ENCODE measurements at regions not wholly inside any gene's neighbourhood (a gene's known extent, or its start where the extent isn't known, plus 50 kb on each side); places are given as distances from the start of the nearest gene placed in this dataset.

DNA sequence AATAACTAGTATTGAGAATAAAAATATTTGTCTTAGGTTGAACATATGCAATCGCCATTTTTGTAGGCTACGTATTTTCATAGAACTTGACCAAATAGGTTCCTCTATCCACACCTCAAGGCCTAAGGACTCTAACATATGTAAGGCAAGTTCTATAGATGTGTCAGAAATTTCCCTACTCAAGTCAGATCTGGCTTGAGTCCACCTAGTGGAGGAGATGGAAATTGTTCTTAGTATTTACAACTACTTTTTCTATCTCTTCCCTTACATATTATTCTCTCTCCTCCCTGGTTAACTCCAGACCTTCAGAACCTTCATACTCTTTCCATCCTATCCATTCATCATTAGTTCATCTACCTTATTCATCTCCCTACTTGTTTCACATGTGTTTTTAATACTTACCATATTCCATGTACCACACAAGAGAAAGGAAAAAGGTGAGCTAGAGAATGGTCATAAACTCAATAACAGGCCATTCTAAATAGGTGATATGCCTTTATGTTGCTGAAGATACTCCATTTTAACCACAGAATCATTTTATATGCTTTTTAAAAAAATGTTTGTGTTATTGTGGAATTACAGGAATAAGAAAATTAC, 174.5 kb upstream of the HDAC9 start:
- no peak for DNase-seq

GRCh38 chr7:18330548-18330947, 165.0 kb upstream of the HDAC9 start:
- DNase-seq: no peak

GRCh38 chr7:18336626-18337025, 158.9 kb upstream of the HDAC9 start:
- no peak for DNase-seq

- DNase-seq: peak; percentile 13
Measured at GRCh38 chr7:18337048-18337809, 158.3 kb upstream of the HDAC9 start.

DNA sequence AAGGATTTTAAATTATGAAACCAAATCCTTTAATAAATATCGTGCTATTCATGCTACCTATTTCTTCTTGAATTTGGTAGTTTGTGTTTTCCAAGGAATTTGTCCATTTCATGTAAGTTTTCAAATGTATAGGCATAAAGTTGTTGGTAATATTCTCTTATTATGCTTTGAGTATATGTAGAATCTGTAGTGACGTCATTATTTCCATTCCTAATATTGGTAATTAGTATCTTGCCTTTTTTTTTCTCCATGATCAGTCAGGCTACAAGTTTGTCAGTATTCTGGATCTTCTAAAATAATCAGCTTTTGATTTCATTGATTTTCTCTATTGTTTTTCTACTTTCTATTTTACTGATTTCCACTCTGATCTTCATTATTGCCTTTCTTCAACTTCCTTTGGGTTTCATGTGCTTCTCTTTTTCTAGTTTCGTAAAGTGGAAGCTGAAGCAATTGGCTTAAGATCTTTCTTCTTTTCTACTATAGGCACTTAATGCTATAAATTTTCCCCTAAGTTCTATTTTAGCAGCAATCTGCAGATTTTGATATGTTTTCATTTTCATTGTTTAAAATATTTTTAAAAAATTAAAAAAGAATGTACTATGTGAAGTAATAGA, 156.5 kb upstream of the HDAC9 start:
- no peak for DNase-seq

- no peak for DNase-seq
Measured at GRCh38 chr7:18341756-18342155, 153.8 kb upstream of the HDAC9 start.

GRCh38 chr7:18343047-18343446, 152.5 kb upstream of the HDAC9 start:
- no peak for DNase-seq

DNA sequence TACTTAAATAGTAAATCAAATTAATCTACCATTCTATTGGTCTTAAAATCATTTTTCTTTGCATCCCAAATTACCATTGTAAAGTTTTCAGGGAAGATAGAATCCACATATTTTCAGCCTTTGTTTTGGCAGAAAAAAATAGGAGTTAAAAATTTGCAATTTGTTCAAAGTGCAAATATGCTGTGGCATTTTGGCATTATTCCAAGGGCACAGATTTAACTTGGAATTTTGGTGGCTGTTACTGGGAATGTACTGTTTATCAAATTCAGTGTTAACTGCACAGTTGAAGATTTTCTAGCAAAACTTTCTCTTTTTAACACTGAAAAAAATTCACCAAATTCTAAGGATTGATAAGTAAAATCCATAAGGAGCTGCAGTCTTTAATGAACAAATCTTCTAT, 151.0 kb upstream of the HDAC9 start:
- DNase-seq: no peak

DNA sequence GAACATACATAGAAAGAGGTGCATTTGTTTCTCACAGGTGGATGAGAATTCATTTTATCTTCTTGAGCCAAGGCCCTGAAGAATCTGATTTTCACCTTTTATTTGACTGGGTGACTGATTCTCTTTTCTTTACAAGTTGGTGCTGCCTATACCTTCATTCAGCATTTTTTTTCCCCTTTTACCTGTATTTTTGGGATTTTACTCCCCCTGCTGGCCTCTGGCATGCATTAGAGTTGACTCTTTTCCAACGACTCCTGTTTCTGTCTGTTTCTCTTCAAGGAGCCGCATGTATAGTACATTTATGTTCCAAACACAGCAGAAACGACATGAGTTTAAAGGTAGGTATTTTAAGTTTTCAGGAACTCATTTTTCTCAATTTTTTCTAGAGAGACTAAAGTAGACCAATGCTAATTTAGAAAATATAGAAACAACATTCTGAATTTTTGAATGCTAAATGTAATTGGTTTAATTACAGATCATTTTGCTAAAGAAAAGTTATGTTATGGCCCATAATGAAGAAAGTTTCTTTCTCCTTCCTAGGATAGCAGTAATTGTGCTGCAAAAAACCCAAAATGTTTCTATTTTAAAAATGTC, 149.8 kb upstream of the HDAC9 start:
- no peak for DNase-seq

DNA sequence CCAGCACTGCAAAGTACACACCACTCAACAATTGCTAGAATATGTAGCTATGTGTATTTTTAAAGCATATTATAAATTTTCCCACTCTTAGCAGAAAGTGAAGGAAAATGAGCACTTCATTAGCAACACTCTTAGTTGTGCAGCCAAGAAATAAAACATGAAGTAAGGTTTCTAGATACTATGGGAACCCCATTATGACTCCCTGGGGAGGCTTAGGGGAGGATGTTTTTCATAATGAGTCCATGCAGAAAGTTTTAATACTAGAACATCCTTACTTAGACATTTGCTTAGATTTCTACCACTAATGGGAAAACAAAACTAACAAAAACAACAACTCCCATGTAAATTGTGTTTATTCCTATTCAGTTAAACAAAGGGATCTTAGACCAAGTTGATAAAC, 148.4 kb upstream of the HDAC9 start:
- no peak for DNase-seq

DNA sequence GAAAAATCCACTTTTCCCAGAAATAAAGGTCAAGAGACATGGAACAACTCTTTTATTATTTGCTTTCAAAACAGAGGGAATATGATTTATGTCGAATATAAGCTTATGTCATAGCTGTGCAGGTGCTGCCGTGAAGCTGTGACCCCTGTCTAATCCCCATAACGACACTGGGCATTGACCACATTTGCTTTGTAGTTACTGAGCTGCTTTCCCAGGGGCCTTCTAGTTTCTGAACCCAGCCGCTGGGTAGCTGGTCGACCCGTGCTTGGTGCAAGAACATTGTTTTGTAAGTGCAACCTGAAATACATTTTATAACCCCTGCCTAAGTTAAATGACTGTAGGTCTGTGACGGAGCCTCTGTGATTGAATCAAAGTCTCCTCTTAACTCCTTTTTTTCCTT, 144.9 kb upstream of the HDAC9 start:
- DNase-seq: no peak

DNA sequence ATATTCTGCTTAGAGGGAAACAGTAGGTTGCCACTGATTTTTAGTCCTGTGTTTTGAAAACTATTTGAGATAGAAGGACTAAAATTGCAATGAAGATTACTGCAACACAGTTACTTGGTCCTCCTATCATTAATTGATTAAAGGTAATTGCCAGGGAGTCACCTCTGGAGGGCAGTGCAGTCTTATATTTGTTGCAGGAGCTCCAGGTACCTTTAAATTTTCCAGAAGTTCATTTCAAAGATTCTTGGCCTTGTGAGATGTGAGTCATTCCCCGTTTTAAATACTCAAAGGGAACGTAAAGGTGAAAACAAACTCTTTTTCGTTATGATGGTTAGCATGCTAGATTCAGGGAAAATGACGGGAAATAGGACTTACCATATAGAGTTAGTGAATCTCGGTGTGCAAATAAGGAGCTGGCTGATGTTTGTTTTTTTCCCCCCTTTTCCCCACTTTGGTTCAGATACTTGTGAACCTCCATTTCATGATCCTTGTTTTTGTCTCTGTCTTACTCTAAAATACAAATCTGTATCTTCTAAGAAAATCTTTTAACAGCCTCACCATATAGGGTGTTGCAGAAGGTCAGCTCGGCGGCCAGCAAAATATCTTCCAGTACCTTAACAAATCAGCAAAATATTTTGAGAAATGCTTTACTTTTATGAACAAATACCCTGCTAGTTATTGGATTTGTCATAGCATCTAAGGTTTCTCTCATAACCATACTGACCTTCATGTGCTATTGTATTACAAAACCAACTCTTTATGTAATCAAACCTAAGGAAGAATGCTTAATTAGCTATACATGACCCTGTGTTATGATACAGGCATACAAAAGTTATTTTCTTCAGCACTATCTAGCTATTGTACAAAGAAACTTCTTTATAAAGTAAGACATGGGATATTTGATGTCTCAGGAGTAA, 143.0 kb upstream of the HDAC9 start:
- no peak for DNase-seq

- no peak for DNase-seq
Measured at GRCh38 chr7:18353339-18353738, 142.2 kb upstream of the HDAC9 start.

DNA sequence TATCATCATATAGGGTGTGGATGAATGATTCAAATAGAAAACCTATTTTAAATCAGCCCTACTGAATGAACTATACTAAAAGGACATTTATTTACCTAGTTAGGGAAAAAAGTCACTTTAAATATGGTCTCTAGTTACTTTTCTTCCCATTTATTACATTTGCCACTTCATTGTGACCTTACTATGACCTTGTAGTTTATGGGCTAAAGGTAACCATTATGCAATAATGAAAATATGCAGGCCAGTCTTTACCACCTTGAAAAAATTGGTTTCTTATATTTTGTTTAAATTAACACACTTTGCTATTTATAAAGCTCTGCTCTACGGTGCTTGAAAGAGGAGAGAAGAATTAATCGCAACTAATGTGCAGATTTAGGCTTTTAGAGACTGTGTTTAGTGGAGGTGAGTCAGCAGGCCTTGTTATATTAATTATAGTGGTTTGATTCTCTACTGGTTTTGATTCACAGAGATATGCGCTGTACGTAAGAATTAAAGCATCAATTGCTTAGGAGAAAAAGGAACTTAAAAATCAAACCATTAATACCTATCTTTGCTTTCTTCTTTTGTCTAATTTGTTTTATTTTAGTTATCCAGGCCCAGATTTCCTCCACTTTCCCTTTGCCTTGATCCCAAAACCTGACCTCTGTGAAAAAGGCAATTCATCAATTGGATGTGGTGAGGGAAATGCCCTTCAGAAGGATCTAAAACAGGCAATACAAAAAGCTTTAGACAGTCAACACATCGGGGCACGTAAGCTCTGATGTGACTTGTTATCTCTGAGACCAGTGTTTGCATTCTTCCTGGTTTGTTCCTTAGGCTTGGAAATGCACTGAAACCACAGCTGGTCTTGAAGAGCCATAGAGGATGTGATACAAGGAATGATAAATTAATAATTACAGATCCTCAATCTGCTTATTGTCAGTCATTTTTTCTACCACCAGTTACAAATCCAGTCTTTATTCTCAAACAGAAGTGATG, 141.2 kb upstream of the HDAC9 start:
- DNase-seq: no peak

DNA sequence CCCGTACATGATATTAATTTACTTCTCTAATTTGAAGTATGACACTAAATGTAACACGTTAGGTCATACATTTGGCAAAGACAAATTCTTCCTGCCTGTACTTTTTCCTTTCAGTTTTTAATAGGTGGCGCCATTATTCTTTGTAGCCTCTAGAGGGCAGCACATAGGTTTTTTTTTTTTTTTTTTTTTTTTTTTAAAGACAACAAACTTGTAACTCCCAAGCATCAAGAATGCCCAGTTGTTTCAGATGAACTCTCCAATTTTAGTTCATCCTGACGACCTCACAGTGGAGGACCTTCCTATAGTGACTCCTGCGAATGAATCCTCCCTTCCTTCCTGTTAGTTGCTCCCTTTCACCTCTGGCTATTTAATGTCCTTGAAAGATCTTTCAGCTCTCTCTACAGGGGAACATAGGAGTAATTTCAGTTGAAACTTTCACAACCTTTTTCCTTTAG, 139.3 kb upstream of the HDAC9 start:
- peak; percentile 24 for DNase-seq

DNA sequence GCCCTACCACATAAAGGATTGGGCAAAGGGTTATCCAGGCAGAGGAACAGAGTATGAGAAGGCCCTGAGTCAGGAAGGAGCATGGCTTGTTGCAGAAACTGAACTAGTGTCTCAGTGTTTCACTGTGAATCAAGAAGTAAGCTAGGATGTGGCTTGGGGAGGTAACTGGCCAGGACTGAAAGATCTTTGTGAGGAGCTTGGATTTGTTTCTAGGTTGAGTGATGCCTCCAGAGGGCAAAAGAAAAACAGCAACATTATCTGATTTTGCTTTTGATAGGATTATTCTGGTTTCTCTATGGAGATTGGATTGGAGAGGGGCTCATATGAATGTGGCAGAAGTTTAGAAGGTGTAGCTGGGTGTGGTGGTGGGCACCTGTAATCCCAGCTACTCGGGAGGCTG, 137.9 kb upstream of the HDAC9 start:
- no peak for DNase-seq

DNA sequence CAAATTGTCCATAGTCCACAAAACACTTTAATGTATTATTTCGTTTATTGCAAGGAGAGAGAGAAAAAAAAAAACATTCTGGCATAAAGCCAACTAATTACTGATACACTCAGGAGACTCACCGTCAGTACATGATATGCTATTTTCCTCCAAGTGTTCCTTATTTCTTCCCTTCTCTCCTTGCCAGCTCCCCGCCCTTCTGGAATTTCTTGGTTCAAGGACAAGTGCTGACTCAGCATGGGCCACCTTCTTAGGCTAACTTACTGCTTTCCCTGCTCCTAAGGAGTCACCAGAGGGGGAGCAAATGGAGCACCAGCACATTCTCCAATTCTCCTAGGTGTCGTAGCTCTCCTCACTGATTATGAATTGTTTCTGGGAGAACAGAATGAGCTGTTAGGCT, 133.8 kb upstream of the HDAC9 start:
- DNase-seq: no peak

- DNase-seq: no peak
Measured at GRCh38 chr7:18363751-18364380, 131.7 kb upstream of the HDAC9 start.

DNA sequence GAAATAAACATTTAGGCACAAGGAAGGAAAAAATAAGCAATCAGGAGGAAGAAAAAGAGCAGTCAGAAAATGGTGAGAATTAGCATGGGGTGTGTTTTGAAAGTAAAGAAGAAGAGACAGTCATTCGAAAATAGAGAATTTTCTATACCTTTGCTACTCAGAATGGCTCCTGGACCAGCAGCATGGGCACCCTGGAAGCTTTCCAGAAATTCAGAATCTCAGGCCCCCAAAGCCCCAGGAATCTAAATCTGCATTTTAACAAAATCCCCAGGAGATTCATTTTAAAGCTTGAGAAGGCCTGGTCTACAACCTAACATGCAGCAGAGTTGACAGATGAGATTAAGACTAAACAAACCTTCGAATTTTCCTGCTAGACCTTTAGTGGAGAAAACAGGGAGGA, 131.2 kb upstream of the HDAC9 start:
- no peak for DNase-seq

- no peak for DNase-seq
Measured at GRCh38 chr7:18366394-18366793, 129.2 kb upstream of the HDAC9 start.

GRCh38 chr7:18369011-18369410, 126.5 kb upstream of the HDAC9 start:
- DNase-seq: no peak

Measured in SIG-M5 (cell line).